ENCODE measurements at regions not wholly inside any gene's neighbourhood (a gene's known extent, or its start where the extent isn't known, plus 50 kb on each side); places are given as distances from the start of the nearest gene placed in this dataset.

DNA sequence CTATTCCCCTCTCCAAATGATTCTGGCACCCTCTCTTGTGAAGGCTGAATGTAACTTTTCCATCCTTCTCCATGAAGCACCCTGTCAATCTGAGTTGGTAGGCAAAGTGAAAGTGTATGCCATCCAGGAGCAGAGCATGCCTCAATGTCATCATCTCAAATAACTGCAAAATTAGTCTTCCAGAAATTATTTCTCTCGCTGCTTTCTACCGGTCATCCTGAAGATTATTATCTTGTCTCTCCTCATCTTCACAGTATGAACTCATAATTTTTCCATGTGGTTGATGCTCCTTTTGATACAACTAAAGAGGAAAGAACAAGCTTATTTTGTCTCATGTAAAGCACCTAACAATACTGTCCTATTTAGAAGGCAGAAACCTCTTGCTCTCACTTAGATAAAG is 285.5 kb upstream of the PCDH7 start:
- TF ChIP-seq, protein P1, sequence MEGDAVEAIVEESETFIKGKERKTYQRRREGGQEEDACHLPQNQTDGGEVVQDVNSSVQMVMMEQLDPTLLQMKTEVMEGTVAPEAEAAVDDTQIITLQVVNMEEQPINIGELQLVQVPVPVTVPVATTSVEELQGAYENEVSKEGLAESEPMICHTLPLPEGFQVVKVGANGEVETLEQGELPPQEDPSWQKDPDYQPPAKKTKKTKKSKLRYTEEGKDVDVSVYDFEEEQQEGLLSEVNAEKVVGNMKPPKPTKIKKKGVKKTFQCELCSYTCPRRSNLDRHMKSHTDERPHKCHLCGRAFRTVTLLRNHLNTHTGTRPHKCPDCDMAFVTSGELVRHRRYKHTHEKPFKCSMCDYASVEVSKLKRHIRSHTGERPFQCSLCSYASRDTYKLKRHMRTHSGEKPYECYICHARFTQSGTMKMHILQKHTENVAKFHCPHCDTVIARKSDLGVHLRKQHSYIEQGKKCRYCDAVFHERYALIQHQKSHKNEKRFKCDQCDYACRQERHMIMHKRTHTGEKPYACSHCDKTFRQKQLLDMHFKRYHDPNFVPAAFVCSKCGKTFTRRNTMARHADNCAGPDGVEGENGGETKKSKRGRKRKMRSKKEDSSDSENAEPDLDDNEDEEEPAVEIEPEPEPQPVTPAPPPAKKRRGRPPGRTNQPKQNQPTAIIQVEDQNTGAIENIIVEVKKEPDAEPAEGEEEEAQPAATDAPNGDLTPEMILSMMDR (IDR thresholded peaks at IDR 0.05), result no peak
- TF ChIP-seq POLR2A (IDR thresholded peaks at IDR 0.05) (no peak), EP300 (IDR thresholded peaks at IDR 0.05) (no peak), POLR2AphosphoS5 (IDR thresholded peaks at IDR 0.05) (no peak)
